WTC11 (cell line): ENCODE measurements at regions not wholly inside any gene's neighbourhood (a gene's known extent, or its start where the extent isn't known, plus 50 kb on each side); places are given as distances from the start of the nearest gene placed in this dataset.

Source experiments
- ATAC-seq: fragments of 200-7000 bp; cut with Tn5 transposase; 2 replicates; pipeline ENCODE4 v1.10.0; 2021; ENCODE audit warnings: mild to moderate bottlenecking, moderate library complexity
- CTCF ChIA-PET: fragments of 300-600 bp; sonication (Branson Sonifier 250); formaldehyde crosslinking; loops from one replicate; lab custom pipeline; 2021; ENCODE audit warnings: antibody characterized with exemption; lab: Charles Lee
- POLR2A ChIA-PET: fragments of 350-600 bp; sonication (Branson Sonifier 250); formaldehyde crosslinking; loops from one replicate; lab custom pipeline; 2021; ENCODE audit warnings: antibody characterized with exemption; lab: Charles Lee
- DNase-seq: peaks from one replicate; pipeline ENCODE4 v3.0.0; 2021; ENCODE audit warnings: low spot score
- H3K27ac Mint-ChIP-seq: 2 replicates; pipeline ENCODE4 v1.8.0; 2021; ENCODE audit warnings: mixed read lengths
- H3K27me3 Mint-ChIP-seq: 2 replicates; pipeline ENCODE4 v1.8.0; 2021; ENCODE audit warnings: low read depth, mild to moderate bottlenecking, moderate library complexity, mixed read lengths
- H3K36me3 Mint-ChIP-seq: 2 replicates; pipeline ENCODE4 v1.8.0; 2021; ENCODE audit warnings: mixed read lengths
- H3K4me1 Mint-ChIP-seq: 2 replicates; pipeline ENCODE4 v1.8.0; 2022; ENCODE audit warnings: mixed read lengths
- H3K4me3 Mint-ChIP-seq: 2 replicates; pipeline ENCODE4 v1.8.0; 2021; ENCODE audit warnings: mild to moderate bottlenecking, moderate library complexity, mixed read lengths
- H3K9me3 Mint-ChIP-seq: 2 replicates; pipeline ENCODE4 v1.8.0; 2021; ENCODE audit warnings: mixed read lengths
- ATF2 ChIP-seq: sonication (generic); formaldehyde crosslinking; IDR thresholded peaks from 2 replicates; pipeline ENCODE4 v1.8.1; 2022; ENCODE audit warnings: low read depth, missing genetic modification reagents, borderline replicate concordance
- CDX4 ChIP-seq: fragments of 250-450 bp; sonication (Bioruptor Pico); IDR thresholded peaks from 2 replicates; pipeline ENCODE4 v1.9.0; 2021; ENCODE audit warnings: moderate library complexity, mild to moderate bottlenecking, inconsistent platforms, borderline replicate concordance
- CREB1 ChIP-seq: sonication (generic); formaldehyde crosslinking; IDR thresholded peaks from 2 replicates; pipeline ENCODE4 v1.8.0; 2023; ENCODE audit warnings: mild to moderate bottlenecking, missing genetic modification reagents
- FOXJ3 ChIP-seq: sonication (generic); formaldehyde crosslinking; IDR thresholded peaks from 2 replicates; pipeline ENCODE4 v1.9.0; 2021; ENCODE audit warnings: missing genetic modification reagents, mild to moderate bottlenecking, borderline replicate concordance
- GABPB1 ChIP-seq: sonication (generic); formaldehyde crosslinking; IDR thresholded peaks from 2 replicates; pipeline ENCODE4 v1.8.1; 2023; ENCODE audit warnings: mild to moderate bottlenecking, missing genetic modification reagents
- GTF2I ChIP-seq: fragments of 250-450 bp; sonication (Bioruptor Pico); conservative IDR thresholded peaks from 2 replicates; pipeline ENCODE4 v1.4.0; 2021; ENCODE audit warnings: mild to moderate bottlenecking
- JAZF1 ChIP-seq: fragments of 250-450 bp; sonication (Bioruptor Pico); IDR thresholded peaks from 2 replicates; pipeline ENCODE4 v1.9.0; 2021; ENCODE audit warnings: moderate library complexity, mild to moderate bottlenecking, inconsistent platforms
- NFE2L1 ChIP-seq: sonication (generic); formaldehyde crosslinking; IDR thresholded peaks from 2 replicates; pipeline ENCODE4 v1.8.1; 2023; ENCODE audit warnings: missing genetic modification reagents
- RELA ChIP-seq: sonication (generic); formaldehyde crosslinking; IDR thresholded peaks from 2 replicates; pipeline ENCODE4 v1.8.1; 2022; ENCODE audit warnings: missing genetic modification reagents, mild to moderate bottlenecking, borderline replicate concordance
- TEAD1 ChIP-seq: sonication (generic); formaldehyde crosslinking; IDR thresholded peaks from 2 replicates; pipeline ENCODE4 v1.8.0; 2022; ENCODE audit warnings: mild to moderate bottlenecking, missing genetic modification reagents
- TP53 ChIP-seq: sonication (generic); formaldehyde crosslinking; IDR thresholded peaks from 2 replicates; pipeline ENCODE4 v1.8.1; 2023; ENCODE audit warnings: mild to moderate bottlenecking, missing genetic modification reagents
- ZNF138 ChIP-seq: sonication (generic); formaldehyde crosslinking; conservative IDR thresholded peaks from 2 replicates; pipeline ENCODE4 v1.8.1; 2022; ENCODE audit warnings: mild to moderate bottlenecking, moderate library complexity, missing genetic modification reagents
- ZNF219 ChIP-seq: sonication (generic); formaldehyde crosslinking; IDR thresholded peaks from 2 replicates; pipeline ENCODE4 v1.8.0; 2023; ENCODE audit warnings: missing genetic modification reagents, mild to moderate bottlenecking, borderline replicate concordance
- ZNF263 ChIP-seq: sonication (generic); formaldehyde crosslinking; IDR thresholded peaks from 2 replicates; pipeline ENCODE4 v1.8.1; 2022; ENCODE audit warnings: low read depth, mild to moderate bottlenecking, moderate library complexity, missing genetic modification reagents
- ZNF281 ChIP-seq: sonication (generic); formaldehyde crosslinking; IDR thresholded peaks from 2 replicates; pipeline ENCODE4 v1.8.0; 2023; ENCODE audit warnings: mild to moderate bottlenecking, missing genetic modification reagents
- ZNF317 ChIP-seq: sonication (generic); formaldehyde crosslinking; IDR thresholded peaks from 2 replicates; pipeline ENCODE4 v1.8.1; 2023; ENCODE audit warnings: low read depth, mild to moderate bottlenecking, moderate library complexity, missing genetic modification reagents, borderline replicate concordance
- ZNF416 ChIP-seq: fragments of 250-450 bp; sonication (Bioruptor Pico); IDR thresholded peaks from 2 replicates; pipeline ENCODE4 v1.9.0; 2021; ENCODE audit warnings: mild to moderate bottlenecking, inconsistent platforms
- TF ChIP-seq, protein P1 (sequence below): fragments of 250-450 bp; sonication (Bioruptor Pico); IDR thresholded peaks from 2 replicates; pipeline ENCODE4 v1.9.0; 2021; ENCODE audit warnings: mild to moderate bottlenecking
- TF ChIP-seq, protein P2 (sequence below): sonication (generic); formaldehyde crosslinking; IDR thresholded peaks from 2 replicates; pipeline ENCODE4 v1.8.0; 2022; ENCODE audit warnings: mild to moderate bottlenecking, missing genetic modification reagents
- TF ChIP-seq, protein P3 (sequence below): sonication (generic); formaldehyde crosslinking; IDR thresholded peaks from 2 replicates; pipeline ENCODE4 v1.8.1; 2023; ENCODE audit warnings: mild to moderate bottlenecking, missing genetic modification reagents, moderate library complexity
- TF ChIP-seq, protein P4 (sequence below): sonication (generic); formaldehyde crosslinking; IDR thresholded peaks from 2 replicates; pipeline ENCODE4 v1.8.1; 2023; ENCODE audit warnings: mild to moderate bottlenecking, missing genetic modification reagents

GRCh38 chr22:27510024-27510423 lies 291.5 kb downstream of the MN1 start (continued):
- TF ChIP-seq, protein P1, sequence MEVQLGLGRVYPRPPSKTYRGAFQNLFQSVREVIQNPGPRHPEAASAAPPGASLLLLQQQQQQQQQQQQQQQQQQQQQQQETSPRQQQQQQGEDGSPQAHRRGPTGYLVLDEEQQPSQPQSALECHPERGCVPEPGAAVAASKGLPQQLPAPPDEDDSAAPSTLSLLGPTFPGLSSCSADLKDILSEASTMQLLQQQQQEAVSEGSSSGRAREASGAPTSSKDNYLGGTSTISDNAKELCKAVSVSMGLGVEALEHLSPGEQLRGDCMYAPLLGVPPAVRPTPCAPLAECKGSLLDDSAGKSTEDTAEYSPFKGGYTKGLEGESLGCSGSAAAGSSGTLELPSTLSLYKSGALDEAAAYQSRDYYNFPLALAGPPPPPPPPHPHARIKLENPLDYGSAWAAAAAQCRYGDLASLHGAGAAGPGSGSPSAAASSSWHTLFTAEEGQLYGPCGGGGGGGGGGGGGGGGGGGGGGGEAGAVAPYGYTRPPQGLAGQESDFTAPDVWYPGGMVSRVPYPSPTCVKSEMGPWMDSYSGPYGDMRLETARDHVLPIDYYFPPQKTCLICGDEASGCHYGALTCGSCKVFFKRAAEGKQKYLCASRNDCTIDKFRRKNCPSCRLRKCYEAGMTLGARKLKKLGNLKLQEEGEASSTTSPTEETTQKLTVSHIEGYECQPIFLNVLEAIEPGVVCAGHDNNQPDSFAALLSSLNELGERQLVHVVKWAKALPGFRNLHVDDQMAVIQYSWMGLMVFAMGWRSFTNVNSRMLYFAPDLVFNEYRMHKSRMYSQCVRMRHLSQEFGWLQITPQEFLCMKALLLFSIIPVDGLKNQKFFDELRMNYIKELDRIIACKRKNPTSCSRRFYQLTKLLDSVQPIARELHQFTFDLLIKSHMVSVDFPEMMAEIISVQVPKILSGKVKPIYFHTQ (CRISPR knock-in tag): no peak
- TF ChIP-seq FOXJ3 (CRISPR knock-in tag) (no peak), ZNF263 (CRISPR knock-in tag) (no peak), TEAD1 (no peak), RELA (no peak), JAZF1 (CRISPR knock-in tag) (no peak), ZNF219 (CRISPR knock-in tag) (no peak)

- Mint-ChIP-seq H3K27me3 (no peaks in the 10 kb centered on the region; the same call in 1 of the 2 replicates), H3K9me3 (no peaks in the 10 kb centered on the region), H3K36me3 (no peaks in the 10 kb centered on the region), H3K4me1 (no peaks in the 10 kb centered on the region), H3K4me3 (no peak overlapping the region), H3K27ac (no peak overlapping the region)
- ATAC-seq (no peak), DNase-seq (no peak)
- POLR2A ChIA-PET: no interaction called here
- CTCF ChIA-PET: no interaction called here
- TF ChIP-seq ZNF281 (CRISPR knock-in tag) (no peak), CDX4 (CRISPR knock-in tag) (no peak), ZNF416 (CRISPR knock-in tag) (no peak), ATF2 (CRISPR knock-in tag) (no peak), ZNF317 (CRISPR knock-in tag) (no peak), TP53 (no peak), GTF2I (CRISPR knock-in tag) (no peak), GABPB1 (CRISPR knock-in tag) (no peak), ZNF138 (CRISPR knock-in tag) (no peak), CREB1 (no peak), NFE2L1 (no peak)
- TF ChIP-seq, protein P2, sequence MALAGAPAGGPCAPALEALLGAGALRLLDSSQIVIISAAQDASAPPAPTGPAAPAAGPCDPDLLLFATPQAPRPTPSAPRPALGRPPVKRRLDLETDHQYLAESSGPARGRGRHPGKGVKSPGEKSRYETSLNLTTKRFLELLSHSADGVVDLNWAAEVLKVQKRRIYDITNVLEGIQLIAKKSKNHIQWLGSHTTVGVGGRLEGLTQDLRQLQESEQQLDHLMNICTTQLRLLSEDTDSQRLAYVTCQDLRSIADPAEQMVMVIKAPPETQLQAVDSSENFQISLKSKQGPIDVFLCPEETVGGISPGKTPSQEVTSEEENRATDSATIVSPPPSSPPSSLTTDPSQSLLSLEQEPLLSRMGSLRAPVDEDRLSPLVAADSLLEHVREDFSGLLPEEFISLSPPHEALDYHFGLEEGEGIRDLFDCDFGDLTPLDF (CRISPR knock-in tag): no peak
- TF ChIP-seq, protein P1 (CRISPR knock-in tag): no peak
- TF ChIP-seq, protein P3, sequence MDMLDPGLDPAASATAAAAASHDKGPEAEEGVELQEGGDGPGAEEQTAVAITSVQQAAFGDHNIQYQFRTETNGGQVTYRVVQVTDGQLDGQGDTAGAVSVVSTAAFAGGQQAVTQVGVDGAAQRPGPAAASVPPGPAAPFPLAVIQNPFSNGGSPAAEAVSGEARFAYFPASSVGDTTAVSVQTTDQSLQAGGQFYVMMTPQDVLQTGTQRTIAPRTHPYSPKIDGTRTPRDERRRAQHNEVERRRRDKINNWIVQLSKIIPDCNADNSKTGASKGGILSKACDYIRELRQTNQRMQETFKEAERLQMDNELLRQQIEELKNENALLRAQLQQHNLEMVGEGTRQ (CRISPR knock-in tag): no peak
- TF ChIP-seq, protein P4, sequence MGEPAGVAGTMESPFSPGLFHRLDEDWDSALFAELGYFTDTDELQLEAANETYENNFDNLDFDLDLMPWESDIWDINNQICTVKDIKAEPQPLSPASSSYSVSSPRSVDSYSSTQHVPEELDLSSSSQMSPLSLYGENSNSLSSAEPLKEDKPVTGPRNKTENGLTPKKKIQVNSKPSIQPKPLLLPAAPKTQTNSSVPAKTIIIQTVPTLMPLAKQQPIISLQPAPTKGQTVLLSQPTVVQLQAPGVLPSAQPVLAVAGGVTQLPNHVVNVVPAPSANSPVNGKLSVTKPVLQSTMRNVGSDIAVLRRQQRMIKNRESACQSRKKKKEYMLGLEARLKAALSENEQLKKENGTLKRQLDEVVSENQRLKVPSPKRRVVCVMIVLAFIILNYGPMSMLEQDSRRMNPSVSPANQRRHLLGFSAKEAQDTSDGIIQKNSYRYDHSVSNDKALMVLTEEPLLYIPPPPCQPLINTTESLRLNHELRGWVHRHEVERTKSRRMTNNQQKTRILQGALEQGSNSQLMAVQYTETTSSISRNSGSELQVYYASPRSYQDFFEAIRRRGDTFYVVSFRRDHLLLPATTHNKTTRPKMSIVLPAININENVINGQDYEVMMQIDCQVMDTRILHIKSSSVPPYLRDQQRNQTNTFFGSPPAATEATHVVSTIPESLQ (CRISPR knock-in tag): no peak
These were observed 289.2 kb downstream of the MN1 start for GRCh38 chr22:27512283-27512761.
